Thymus (tissue), 11 donors: ENCODE measurements at regions not wholly inside any gene's neighbourhood (a gene's known extent, or its start where the extent isn't known, plus 50 kb on each side); places are given as distances from the start of the nearest gene placed in this dataset.

Experiments
- DNase-seq, 9 donors: peaks; one replicate each; pipeline ENCODE4 v3.0.0-alpha.2; 2013; ENCODE audit warnings: low spot score in 9 of 9, low read depth in 6 of 9, missing footprints in 1 of 9
- H3K27ac ChIP-seq, 2 donors: one replicate each; pipeline ENCODE4 v1.5.1; 2013; ENCODE audit warnings: control low read depth in 1 of 2, low read depth in 1 of 2, low read length in 1 of 2, mild to moderate bottlenecking in 1 of 2, moderate library complexity in 1 of 2
- H3K27me3 ChIP-seq, 2 donors: one replicate each; pipeline ENCODE4 v1.5.1; 2013; ENCODE audit warnings: low read length in 1 of 2; ENCODE audit not compliant: control insufficient read depth in 2 of 2, insufficient read depth in 1 of 2
- H3K36me3 ChIP-seq, 2 donors: one replicate each; pipeline ENCODE4 v1.5.1; 2013; ENCODE audit warnings: low read length in 1 of 2, mild to moderate bottlenecking in 1 of 2, moderate library complexity in 1 of 2; ENCODE audit not compliant: control insufficient read depth in 2 of 2, insufficient read depth in 2 of 2
- H3K4me1 ChIP-seq, 2 donors: one replicate each; pipeline ENCODE4 v1.5.1; 2013; ENCODE audit warnings: low read length in 2 of 2; ENCODE audit not compliant: control insufficient read depth in 2 of 2, insufficient read depth in 2 of 2
- H3K4me3 ChIP-seq, 2 donors: one replicate each; pipeline ENCODE4 v1.5.1; 2013; ENCODE audit warnings: low read length in 2 of 2, control low read depth in 1 of 2, mild to moderate bottlenecking in 1 of 2
- H3K9me3 ChIP-seq, 2 donors: one replicate each; pipeline ENCODE4 v1.5.1; 2013; ENCODE audit warnings: low read length in 1 of 2, mild to moderate bottlenecking in 1 of 2; ENCODE audit not compliant: control insufficient read depth in 2 of 2, insufficient read depth in 1 of 2
- WGBS: extraction: QIAGEN DNeasy Blood & Tissue Kit; methylation state at CpG from one replicate; pipeline ENCODE4 v1.1.7; 2013; 5-methylcytosine and 5-hydroxymethylcytosine counted together
- donor health status: healthy.

- no peaks in the 10 kb centered on the region for H3K27me3 ChIP-seq
- no peak overlapping the region for H3K4me3 ChIP-seq
- 14% methylated on average over 4 of the region's 4 CpGs for WGBS
- no peak for DNase-seq
- H3K27ac ChIP-seq = no peak overlapping the region
- H3K4me1 ChIP-seq = no peaks in the 10 kb centered on the region
- H3K9me3 ChIP-seq = no peaks in the 10 kb centered on the region
- H3K36me3 ChIP-seq = no peaks in the 10 kb centered on the region
Observed at GRCh38 chr2:14385043-14385442, 247.5 kb upstream of the LRATD1 start.

- Histone ChIP-seq H3K27ac (no peak overlapping the region), H3K27me3 (no peaks in the 10 kb centered on the region), H3K9me3 (no peaks in the 10 kb centered on the region), H3K4me3 (no peak overlapping the region), H3K36me3 (no peaks in the 10 kb centered on the region), H3K4me1 (no peaks in the 10 kb centered on the region)
- WGBS = 95% methylated on average over 4 of the region's 4 CpGs
- no peak for DNase-seq
Observed at GRCh38 chr2:14387332-14387731, 245.2 kb upstream of the LRATD1 start.

DNA sequence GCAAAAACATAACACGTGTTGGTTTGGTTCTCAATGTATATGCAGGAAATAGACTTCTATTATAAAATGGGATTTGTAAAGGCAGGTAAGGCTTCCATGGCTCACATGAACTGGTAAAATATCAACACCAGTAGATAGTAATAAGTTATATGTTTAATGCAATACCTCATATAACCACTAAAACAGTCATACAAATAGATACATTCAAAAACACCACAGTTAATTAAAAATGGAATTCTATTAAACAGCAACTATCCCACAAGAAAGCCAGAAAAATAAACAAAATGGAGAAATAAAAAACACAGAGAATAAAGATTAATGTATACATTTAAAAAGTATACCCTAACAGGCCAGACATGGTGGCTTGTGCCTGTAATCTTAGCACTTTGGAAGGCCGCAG, 243.8 kb upstream of the LRATD1 start:
- Histone ChIP-seq H3K4me3 (no peak overlapping the region), H3K36me3 (no peaks in the 10 kb centered on the region), H3K27ac (no peak overlapping the region), H3K27me3 (no peaks in the 10 kb centered on the region), H3K4me1 (no peaks in the 10 kb centered on the region), H3K9me3 (no peaks in the 10 kb centered on the region)
- WGBS = 89% methylated on average over 2 of the region's 2 CpGs
- no peak for DNase-seq

DNA sequence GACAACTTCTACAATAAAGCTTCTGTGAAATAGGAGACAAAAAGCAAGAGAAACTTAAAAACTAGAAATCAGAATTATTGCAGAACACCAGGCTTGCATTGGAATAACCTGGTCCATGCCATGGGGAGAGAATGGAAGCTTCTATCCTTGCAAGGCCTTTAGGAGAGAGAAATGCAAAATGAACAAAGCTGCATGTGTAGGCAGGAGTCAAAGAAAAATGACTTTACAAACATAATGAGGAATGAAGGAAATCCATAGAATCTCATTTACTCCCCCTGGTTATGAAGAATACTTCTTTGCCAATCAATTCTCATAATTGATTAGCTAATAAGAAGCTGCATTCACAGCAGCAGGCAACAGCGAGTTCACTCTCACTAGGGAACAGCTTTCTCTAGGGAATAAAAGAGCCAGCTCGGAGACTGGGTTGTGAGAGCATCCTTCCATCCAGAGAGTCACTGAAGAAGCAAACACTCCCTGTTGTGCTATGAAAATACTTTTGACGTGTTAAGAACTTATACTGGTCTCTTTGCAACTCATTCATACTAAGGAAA, 235.9 kb upstream of the LRATD1 start:
- no peaks in the 10 kb centered on the region for H3K9me3 ChIP-seq
- H3K4me1 ChIP-seq = no peaks in the 10 kb centered on the region
- no peaks in the 10 kb centered on the region for H3K36me3 ChIP-seq
- no peak for DNase-seq
- H3K4me3 ChIP-seq = no peak overlapping the region
- no peaks in the 10 kb centered on the region for H3K27me3 ChIP-seq
- no peak overlapping the region for H3K27ac ChIP-seq
- 84% methylated on average over 3 of the region's 3 CpGs for WGBS

DNA sequence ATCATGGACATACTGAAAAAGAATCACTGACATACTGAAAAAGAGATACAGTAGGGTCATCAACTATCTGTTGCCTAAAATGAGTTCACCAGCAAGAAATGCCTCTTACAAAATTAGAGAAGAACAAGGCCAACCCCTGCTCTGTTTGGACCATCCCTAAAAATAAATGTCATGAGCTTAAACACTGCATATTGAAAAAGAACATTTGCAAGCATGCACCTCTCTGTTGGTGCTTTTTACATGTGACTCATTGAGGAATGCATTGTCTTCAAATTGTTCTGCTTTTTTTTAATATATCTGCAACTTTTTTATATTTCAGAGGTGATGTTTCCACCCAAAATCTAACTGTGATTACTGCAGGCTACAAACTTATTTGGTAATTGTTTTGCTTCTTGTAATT, 233.9 kb upstream of the LRATD1 start:
- Histone ChIP-seq H3K27ac (no peak overlapping the region), H3K36me3 (no peaks in the 10 kb centered on the region), H3K4me1 (no peaks in the 10 kb centered on the region), H3K27me3 (no peaks in the 10 kb centered on the region), H3K9me3 (peaks cover 0 to 1% of the 10 kb centered on the region in 2 donors), H3K4me3 (no peak overlapping the region)
- no peak for DNase-seq

- H3K9me3 ChIP-seq = peaks cover 0 to 1% of the 10 kb centered on the region in 2 donors
- H3K27me3 ChIP-seq = no peaks in the 10 kb centered on the region
- H3K4me1 ChIP-seq = no peaks in the 10 kb centered on the region
- H3K27ac ChIP-seq = no peak overlapping the region
- no peaks in the 10 kb centered on the region for H3K36me3 ChIP-seq
- DNase-seq = no peak
- 40% methylated on average over 4 of the region's 4 CpGs for WGBS
- H3K4me3 ChIP-seq = no peak overlapping the region
Observed at GRCh38 chr2:14401873-14402272, 230.6 kb upstream of the LRATD1 start.

GRCh38 chr2:14408695-14409094, 223.8 kb upstream of the LRATD1 start:
- WGBS = 72% methylated on average over 3 of the region's 3 CpGs
- no peak overlapping the region for H3K27ac ChIP-seq
- no peaks in the 10 kb centered on the region for H3K27me3 ChIP-seq
- no peaks in the 10 kb centered on the region for H3K4me1 ChIP-seq
- peak in 1 of 9 donors; percentile 5 for DNase-seq
- H3K4me3 ChIP-seq = no peak overlapping the region
- no peaks in the 10 kb centered on the region for H3K36me3 ChIP-seq
- peaks cover 0 to 3% of the 10 kb centered on the region in 2 donors for H3K9me3 ChIP-seq

GRCh38 chr2:14417551-14417950, 215.0 kb upstream of the LRATD1 start:
- WGBS = 64% methylated on average over 4 of the region's 4 CpGs
- no peaks in the 10 kb centered on the region for H3K27me3 ChIP-seq
- H3K27ac ChIP-seq = no peak overlapping the region
- no peak for DNase-seq
- no peaks in the 10 kb centered on the region for H3K36me3 ChIP-seq
- no peaks in the 10 kb centered on the region for H3K4me1 ChIP-seq
- H3K4me3 ChIP-seq = no peak overlapping the region
- peaks cover 0 to 4% of the 10 kb centered on the region in 2 donors for H3K9me3 ChIP-seq

GRCh38 chr2:14418115-14418514, 214.4 kb upstream of the LRATD1 start:
- Histone ChIP-seq H3K36me3 (no peaks in the 10 kb centered on the region), H3K4me3 (no peak overlapping the region), H3K27me3 (no peaks in the 10 kb centered on the region), H3K9me3 (peaks cover 0 to 4% of the 10 kb centered on the region in 2 donors), H3K4me1 (no peaks in the 10 kb centered on the region), H3K27ac (no peak overlapping the region)
- no peak for DNase-seq

DNA sequence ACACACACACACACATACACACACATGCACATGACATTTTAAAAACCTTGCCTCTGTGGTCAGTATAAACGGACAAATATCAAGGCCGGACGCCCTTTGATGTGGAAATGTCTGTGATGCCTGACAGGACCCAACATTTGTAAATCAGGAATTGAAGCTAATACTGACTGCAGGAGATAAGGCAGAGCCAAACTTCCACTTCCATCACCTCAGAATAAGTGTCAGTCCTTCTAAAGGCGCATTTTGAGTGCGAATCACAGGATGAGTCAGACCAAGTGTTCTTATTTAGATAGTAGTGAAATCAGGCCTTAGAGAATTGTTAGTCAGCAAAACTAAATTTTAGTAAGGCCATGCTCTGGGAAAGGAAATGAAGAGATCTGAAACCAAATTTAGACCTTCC, 211.7 kb upstream of the LRATD1 start:
- Histone ChIP-seq H3K4me1 (no peaks in the 10 kb centered on the region), H3K4me3 (no peak overlapping the region), H3K9me3 (peaks cover 0 to 4% of the 10 kb centered on the region in 2 donors), H3K36me3 (no peaks in the 10 kb centered on the region), H3K27ac (no peak overlapping the region), H3K27me3 (no peaks in the 10 kb centered on the region)
- DNase-seq = no peak
- 88% methylated on average over 5 of the region's 5 CpGs for WGBS
